BE2C (cell line): ENCODE measurements at regions not wholly inside any gene's neighbourhood (a gene's known extent, or its start where the extent isn't known, plus 50 kb on each side); places are given as distances from the start of the nearest gene placed in this dataset.
"Not testable (repeated sequence)": the region's sequence is repeated elsewhere in the genome, so short reads cannot be mapped to it uniquely, and the experiment has no call there.

Experiments
- DNase-seq: peaks from one replicate; pipeline ENCODE4 v3.0.0-alpha.2; 2020
- H3K27me3 ChIP-seq: fragments of 250-450 bp; sonication (Bioruptor Pico); 2 replicates; pipeline ENCODE4 v1.5.1; 2020; ENCODE audit warnings: mild to moderate bottlenecking
- H3K36me3 ChIP-seq: fragments of 250-450 bp; sonication (Bioruptor Pico); 2 replicates; pipeline ENCODE4 v1.5.1; 2020; ENCODE audit warnings: mild to moderate bottlenecking
- H3K4me1 ChIP-seq: fragments of 250-450 bp; sonication (Bioruptor Pico); 2 replicates; pipeline ENCODE4 v1.5.1; 2020
- H3K4me3 ChIP-seq: 2 replicates; pipeline ENCODE4 v1.5.1; 2011; ENCODE audit warnings: low read depth, low read length
- H3K9me3 ChIP-seq: fragments of 250-450 bp; sonication (Bioruptor Pico); 2 replicates; pipeline ENCODE4 v1.5.1; 2020
- CTCF ChIP-seq: IDR thresholded peaks from 2 replicates; pipeline ENCODE4 v1.5.1; 2012; ENCODE audit warnings: mild to moderate bottlenecking, low read depth, low read length

GRCh38 chr13:28579322-28579721 lies 79.6 kb upstream of the POMP start:
- H3K9me3 ChIP-seq, result no peaks in the 10 kb centered on the region
- no peak for DNase-seq
- H3K36me3 ChIP-seq, result no peaks in the 10 kb centered on the region
- H3K4me1 ChIP-seq, result no peaks in the 10 kb centered on the region
- no peak for TF ChIP-seq CTCF
- no peaks in the 10 kb centered on the region for H3K27me3 ChIP-seq
- no peak overlapping the region for H3K4me3 ChIP-seq

- Histone ChIP-seq H3K36me3 (no peaks in the 10 kb centered on the region), H3K4me1 (no peaks in the 10 kb centered on the region), H3K27me3 (no peaks in the 10 kb centered on the region), H3K4me3 (no peak overlapping the region), H3K9me3 (no peaks in the 10 kb centered on the region)
- no peak for DNase-seq
- no peak for TF ChIP-seq CTCF
Measured at GRCh38 chr13:28576067-28576466, 81.1 kb upstream of the FLT1 start.

GRCh38 chr13:28575200-28575599 lies 80.3 kb upstream of the FLT1 start:
- no peak for TF ChIP-seq CTCF
- no peak for DNase-seq
- H3K9me3 ChIP-seq, result no peaks in the 10 kb centered on the region

GRCh38 chr13:28574617-28575142 lies 79.8 kb upstream of the FLT1 start:
- no peak for TF ChIP-seq CTCF
- Histone ChIP-seq H3K36me3 (no peaks in the 10 kb centered on the region), H3K27me3 (no peaks in the 10 kb centered on the region), H3K9me3 (no peaks in the 10 kb centered on the region), H3K4me3 (no peak overlapping the region), H3K4me1 (peaks cover 4% of the 10 kb centered on the region)
- no peak for DNase-seq

More at GRCh38 chr13:28575200-28575599, 80.3 kb upstream of the FLT1 start:
- no peaks in the 10 kb centered on the region for H3K4me1 ChIP-seq
- no peak overlapping the region for H3K4me3 ChIP-seq
- H3K36me3 ChIP-seq, result no peaks in the 10 kb centered on the region
- no peaks in the 10 kb centered on the region for H3K27me3 ChIP-seq

- H3K4me1 ChIP-seq, result peaks cover 9% of the 10 kb centered on the region
- H3K27me3 ChIP-seq, result no peaks in the 10 kb centered on the region; the same call in 1 of the 2 replicates
- no peak for TF ChIP-seq CTCF
- no peak for DNase-seq
- no peak overlapping the region for H3K4me3 ChIP-seq
- H3K9me3 ChIP-seq, result no peaks in the 10 kb centered on the region
- no peaks in the 10 kb centered on the region for H3K36me3 ChIP-seq
Measured at GRCh38 chr13:28573595-28574373, 78.9 kb upstream of the FLT1 start.

GRCh38 chr13:28572871-28573270 lies 77.9 kb upstream of the FLT1 start:
- Histone ChIP-seq H3K4me3 (no peak overlapping the region), H3K36me3 (no peaks in the 10 kb centered on the region), H3K9me3 (no peaks in the 10 kb centered on the region), H3K27me3 (no peaks in the 10 kb centered on the region; the same call in 1 of the 2 replicates), H3K4me1 (peaks cover 18% of the 10 kb centered on the region)
- DNase-seq, result no peak
- TF ChIP-seq CTCF, result no peak

- not testable (repeated sequence) for H3K27me3 ChIP-seq, H3K36me3 ChIP-seq, H3K9me3 ChIP-seq, DNase-seq, H3K4me3 ChIP-seq
- peaks cover 28% of the 10 kb centered on the region for H3K4me1 ChIP-seq
Measured at GRCh38 chr13:28570356-28570755, 75.4 kb upstream of the FLT1 start.
